ENCODE measurements at regions not wholly inside any gene's neighbourhood (a gene's known extent, or its start where the extent isn't known, plus 50 kb on each side); places are given as distances from the start of the nearest gene placed in this dataset.

DNA sequence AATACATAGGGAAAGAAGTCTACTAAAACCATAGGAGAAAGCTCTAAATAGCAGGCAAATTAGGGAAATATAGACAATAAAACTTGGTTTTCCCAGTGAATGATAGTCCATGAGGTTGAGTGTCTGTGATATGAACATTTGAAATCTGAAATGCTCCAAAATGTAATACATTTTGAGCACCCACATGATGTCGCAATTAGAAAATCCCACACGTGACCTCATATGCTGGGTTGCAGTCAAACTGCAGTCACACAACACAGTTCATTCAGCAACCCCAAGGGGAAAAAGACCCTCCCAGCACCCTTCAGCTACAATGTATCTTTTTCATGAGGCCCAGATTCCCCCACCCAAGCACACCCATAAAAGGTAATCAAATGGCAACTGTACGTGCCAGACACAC lies 155.6 kb downstream of the BTC start:
- no peaks in the 10 kb centered on the region for H3K36me3 Mint-ChIP-seq
- no peak overlapping the region for H3K4me3 Mint-ChIP-seq
- H3K27me3 Mint-ChIP-seq: no peaks in the 10 kb centered on the region
- H3K27ac Mint-ChIP-seq: no peak overlapping the region
- peaks cover 4% of the 10 kb centered on the region for H3K4me1 Mint-ChIP-seq
- H3K9me3 Mint-ChIP-seq: no peaks in the 10 kb centered on the region

DNA sequence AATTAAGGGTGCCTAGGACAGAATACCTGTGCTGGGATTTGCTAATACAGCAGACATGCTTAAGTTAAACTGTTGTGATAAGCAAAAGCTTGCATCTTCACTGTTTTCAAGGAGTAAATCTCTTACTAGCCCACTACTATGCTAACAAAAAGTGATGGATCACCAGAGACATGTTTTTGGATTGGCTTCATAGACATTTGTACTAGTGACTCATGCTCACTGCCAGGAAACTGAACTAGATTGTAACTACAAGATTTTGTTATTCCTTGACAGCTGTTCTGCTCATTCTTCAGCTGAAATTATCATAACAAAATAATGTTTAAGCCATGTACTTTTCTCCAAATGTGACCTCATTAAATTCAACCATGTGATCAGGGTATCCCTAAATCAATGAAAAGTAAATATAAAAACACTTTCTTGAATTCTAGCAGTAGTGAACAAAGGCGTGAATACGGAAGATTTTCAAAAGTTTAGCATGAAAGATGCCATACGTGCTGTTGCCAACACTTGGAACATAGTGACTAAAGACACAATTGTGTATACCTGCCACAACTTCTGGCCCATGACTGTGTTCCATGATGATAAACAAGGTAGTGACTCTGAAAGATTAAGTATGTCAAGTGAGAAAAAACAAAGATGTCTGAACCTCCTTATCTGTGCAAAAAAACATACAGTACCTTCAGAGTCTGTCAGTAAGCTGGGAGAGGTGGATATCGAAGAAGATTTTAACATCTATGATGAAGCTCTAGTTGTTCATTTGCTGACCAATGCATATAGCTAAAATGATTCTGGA lies 154.0 kb downstream of the BTC start:
- H3K4me3 Mint-ChIP-seq: no peak overlapping the region
- H3K36me3 Mint-ChIP-seq: no peaks in the 10 kb centered on the region
- H3K27ac Mint-ChIP-seq: no peak overlapping the region
- H3K9me3 Mint-ChIP-seq: no peaks in the 10 kb centered on the region
- no peaks in the 10 kb centered on the region for H3K27me3 Mint-ChIP-seq
- H3K4me1 Mint-ChIP-seq: no peaks in the 10 kb centered on the region

DNA sequence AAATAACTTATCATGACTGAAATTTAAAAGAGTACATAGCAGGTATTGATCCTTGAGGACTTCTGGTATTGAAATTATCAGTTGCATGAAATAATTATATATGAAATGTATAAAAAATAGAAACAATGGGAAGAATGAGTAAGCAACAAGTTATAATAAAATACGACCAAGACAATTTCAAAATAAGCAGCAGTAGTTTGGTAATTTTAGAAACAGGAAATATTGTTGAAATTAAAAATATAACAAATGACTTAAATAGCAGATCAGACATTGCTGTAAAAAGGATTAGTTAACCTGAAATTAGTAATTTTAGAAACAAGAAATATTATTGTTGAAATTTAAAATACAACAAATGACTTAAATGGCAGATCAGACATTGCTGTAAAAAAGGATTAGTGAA lies 152.3 kb downstream of the BTC start:
- H3K4me3 Mint-ChIP-seq: no peak overlapping the region
- no peaks in the 10 kb centered on the region for H3K36me3 Mint-ChIP-seq
- no peaks in the 10 kb centered on the region for H3K4me1 Mint-ChIP-seq
- no peak overlapping the region for H3K27ac Mint-ChIP-seq
- no peaks in the 10 kb centered on the region for H3K9me3 Mint-ChIP-seq
- H3K27me3 Mint-ChIP-seq: no peaks in the 10 kb centered on the region

- Mint-ChIP-seq H3K4me3 (no peak overlapping the region), H3K27ac (no peak overlapping the region), H3K36me3 (no peaks in the 10 kb centered on the region), H3K9me3 (no peaks in the 10 kb centered on the region), H3K27me3 (peaks cover 1% of the 10 kb centered on the region), H3K4me1 (no peaks in the 10 kb centered on the region)
Observed at GRCh38 chr4:74649193-74649592, 145.1 kb downstream of the BTC start.

GRCh38 chr4:74651198-74651597 lies 143.1 kb downstream of the BTC start:
- H3K36me3 Mint-ChIP-seq: no peaks in the 10 kb centered on the region
- no peak overlapping the region for H3K4me3 Mint-ChIP-seq
- H3K27me3 Mint-ChIP-seq: peaks cover 1% of the 10 kb centered on the region
- no peaks in the 10 kb centered on the region for H3K4me1 Mint-ChIP-seq
- H3K9me3 Mint-ChIP-seq: no peaks in the 10 kb centered on the region
- H3K27ac Mint-ChIP-seq: no peak overlapping the region

DNA sequence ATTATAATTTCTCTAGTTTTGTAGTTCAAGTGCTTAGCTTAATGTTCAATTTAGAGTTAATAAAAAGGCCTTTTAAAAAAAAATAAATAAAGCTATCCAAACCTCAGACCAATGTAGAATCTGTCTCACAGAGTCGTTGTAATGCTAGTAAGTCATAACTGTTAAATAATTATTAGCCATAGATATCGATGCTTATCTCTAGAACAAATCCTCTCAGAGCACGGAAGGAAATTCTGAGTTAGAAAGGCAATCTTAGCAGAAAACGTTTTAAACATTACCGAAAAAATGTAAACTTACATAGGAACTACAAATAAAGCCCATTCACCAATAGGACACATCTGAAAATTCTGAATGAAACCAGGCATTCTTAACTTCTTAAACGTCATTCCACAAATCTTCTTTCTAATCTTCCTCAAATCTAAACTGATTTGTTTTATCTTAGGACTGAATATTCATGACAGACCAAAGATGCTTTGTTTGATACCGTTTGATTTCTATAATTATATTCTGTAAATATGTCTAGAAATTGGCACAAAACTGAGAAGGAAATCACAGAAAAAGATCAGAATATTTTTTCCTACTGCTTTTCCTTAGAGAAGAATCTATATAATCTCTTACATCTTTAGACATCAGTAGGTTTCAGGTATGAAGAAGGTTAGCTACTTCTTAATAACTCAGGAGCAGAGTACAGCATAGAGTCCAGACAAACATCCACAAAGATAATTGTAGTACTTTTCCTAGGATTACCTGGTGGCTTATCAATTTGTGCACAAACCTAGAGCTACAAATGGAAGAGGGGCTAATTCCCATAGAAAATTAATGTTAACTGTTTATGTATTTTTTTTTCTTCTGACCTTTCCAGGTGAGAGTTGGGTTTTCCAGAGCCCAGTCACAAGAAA lies 140.7 kb downstream of the BTC start:
- H3K4me3 Mint-ChIP-seq: no peak overlapping the region
- H3K4me1 Mint-ChIP-seq: no peaks in the 10 kb centered on the region
- H3K9me3 Mint-ChIP-seq: no peaks in the 10 kb centered on the region
- no peaks in the 10 kb centered on the region for H3K36me3 Mint-ChIP-seq
- H3K27ac Mint-ChIP-seq: no peak overlapping the region
- peaks cover 1% of the 10 kb centered on the region for H3K27me3 Mint-ChIP-seq

GRCh38 chr4:74654230-74654681 lies 140.1 kb downstream of the BTC start:
- H3K9me3 Mint-ChIP-seq: no peaks in the 10 kb centered on the region
- no peaks in the 10 kb centered on the region for H3K36me3 Mint-ChIP-seq
- no peak overlapping the region for H3K4me3 Mint-ChIP-seq
- H3K4me1 Mint-ChIP-seq: no peaks in the 10 kb centered on the region
- H3K27ac Mint-ChIP-seq: no peak overlapping the region
- H3K27me3 Mint-ChIP-seq: no peaks in the 10 kb centered on the region

GRCh38 chr4:74656596-74656995 lies 137.7 kb downstream of the BTC start:
- H3K36me3 Mint-ChIP-seq: no peaks in the 10 kb centered on the region
- H3K9me3 Mint-ChIP-seq: no peaks in the 10 kb centered on the region
- no peak overlapping the region for H3K4me3 Mint-ChIP-seq
- no peaks in the 10 kb centered on the region for H3K4me1 Mint-ChIP-seq
- H3K27me3 Mint-ChIP-seq: no peaks in the 10 kb centered on the region
- no peak overlapping the region for H3K27ac Mint-ChIP-seq

DNA sequence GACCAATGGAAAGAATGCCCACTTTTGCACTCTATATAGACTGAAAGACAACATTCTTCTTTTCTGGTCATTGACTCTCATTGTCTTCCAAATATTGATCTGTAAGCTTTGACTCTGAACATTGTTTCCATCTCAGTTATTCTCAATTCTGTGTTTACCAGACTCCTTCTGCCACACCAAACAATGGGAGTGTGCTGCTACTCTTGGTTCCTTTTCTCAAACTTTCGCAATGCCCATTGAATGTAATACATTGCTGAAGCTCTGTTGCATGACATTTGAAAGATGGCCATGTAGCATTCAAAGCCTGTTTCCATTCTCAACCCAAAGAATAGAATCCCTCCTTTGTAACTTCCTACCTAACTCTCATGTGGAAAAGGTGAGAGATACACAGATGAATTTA lies 136.2 kb downstream of the BTC start:
- no peaks in the 10 kb centered on the region for H3K36me3 Mint-ChIP-seq
- no peaks in the 10 kb centered on the region for H3K4me1 Mint-ChIP-seq
- H3K9me3 Mint-ChIP-seq: no peaks in the 10 kb centered on the region
- no peak overlapping the region for H3K4me3 Mint-ChIP-seq
- H3K27me3 Mint-ChIP-seq: peaks cover 2% of the 10 kb centered on the region
- no peak overlapping the region for H3K27ac Mint-ChIP-seq

DNA sequence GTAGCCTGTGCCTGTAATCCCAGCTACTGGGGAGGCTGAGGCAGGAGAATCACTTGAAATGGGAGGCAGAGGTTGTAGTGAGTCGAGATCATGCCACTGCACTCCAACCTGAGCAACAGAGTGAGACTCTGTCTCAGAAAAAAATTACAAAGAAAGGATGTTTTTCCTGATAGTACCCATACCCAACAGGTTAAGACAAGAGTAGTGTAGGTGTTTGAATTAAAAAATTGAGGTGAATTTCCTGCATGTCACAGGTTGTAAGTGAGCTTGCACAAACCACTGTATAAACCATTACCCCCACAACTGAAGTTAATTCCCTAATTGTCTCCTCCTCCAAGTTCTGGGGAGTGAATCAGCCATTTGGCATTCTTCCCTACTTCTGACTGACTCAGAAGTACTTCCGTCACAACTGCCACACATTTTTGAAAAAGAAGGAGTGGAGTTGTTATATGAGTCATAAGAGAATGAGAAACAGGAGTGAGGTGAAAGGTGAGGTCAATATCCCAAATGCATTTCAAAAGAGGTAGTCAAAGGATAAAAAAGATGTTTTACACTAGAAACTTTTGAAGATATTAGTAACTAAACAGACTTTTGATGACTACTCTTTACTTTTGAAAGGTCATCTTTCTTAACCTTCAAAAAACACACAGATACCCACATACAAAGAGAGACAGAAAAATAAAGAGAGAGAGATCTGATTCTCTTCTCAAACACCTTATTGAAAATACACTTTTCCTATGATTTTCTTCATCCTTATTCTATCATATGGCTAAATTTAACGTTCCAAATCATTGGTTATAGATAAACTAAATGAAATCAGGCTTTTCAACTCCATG lies 134.5 kb downstream of the BTC start:
- Mint-ChIP-seq H3K4me1 (no peaks in the 10 kb centered on the region), H3K4me3 (no peak overlapping the region), H3K27me3 (peaks cover 2% of the 10 kb centered on the region), H3K9me3 (no peaks in the 10 kb centered on the region), H3K36me3 (no peaks in the 10 kb centered on the region), H3K27ac (no peak overlapping the region)

DNA sequence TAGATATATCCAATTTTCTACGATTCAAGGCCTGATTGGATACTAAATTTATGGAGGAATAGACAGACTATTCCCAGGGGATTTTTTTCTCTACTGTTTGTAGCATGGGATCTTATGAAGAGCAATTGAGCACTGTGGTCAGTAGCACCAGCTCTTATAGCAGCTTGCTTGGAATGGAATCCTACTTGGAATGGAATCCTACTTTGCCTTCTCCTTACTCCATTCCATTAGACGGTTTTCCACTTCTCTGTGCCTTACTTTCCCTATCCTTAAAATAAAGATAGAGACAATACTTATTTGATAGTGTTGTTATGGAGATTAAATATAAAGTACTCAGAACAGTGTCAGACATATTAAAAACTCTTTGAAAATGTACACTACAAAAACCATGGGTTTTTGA lies 133.5 kb downstream of the BTC start:
- H3K4me3 Mint-ChIP-seq: no peak overlapping the region
- H3K36me3 Mint-ChIP-seq: no peaks in the 10 kb centered on the region
- H3K27me3 Mint-ChIP-seq: peaks cover 2% of the 10 kb centered on the region
- no peak overlapping the region for H3K27ac Mint-ChIP-seq
- no peaks in the 10 kb centered on the region for H3K9me3 Mint-ChIP-seq
- no peaks in the 10 kb centered on the region for H3K4me1 Mint-ChIP-seq

DNA sequence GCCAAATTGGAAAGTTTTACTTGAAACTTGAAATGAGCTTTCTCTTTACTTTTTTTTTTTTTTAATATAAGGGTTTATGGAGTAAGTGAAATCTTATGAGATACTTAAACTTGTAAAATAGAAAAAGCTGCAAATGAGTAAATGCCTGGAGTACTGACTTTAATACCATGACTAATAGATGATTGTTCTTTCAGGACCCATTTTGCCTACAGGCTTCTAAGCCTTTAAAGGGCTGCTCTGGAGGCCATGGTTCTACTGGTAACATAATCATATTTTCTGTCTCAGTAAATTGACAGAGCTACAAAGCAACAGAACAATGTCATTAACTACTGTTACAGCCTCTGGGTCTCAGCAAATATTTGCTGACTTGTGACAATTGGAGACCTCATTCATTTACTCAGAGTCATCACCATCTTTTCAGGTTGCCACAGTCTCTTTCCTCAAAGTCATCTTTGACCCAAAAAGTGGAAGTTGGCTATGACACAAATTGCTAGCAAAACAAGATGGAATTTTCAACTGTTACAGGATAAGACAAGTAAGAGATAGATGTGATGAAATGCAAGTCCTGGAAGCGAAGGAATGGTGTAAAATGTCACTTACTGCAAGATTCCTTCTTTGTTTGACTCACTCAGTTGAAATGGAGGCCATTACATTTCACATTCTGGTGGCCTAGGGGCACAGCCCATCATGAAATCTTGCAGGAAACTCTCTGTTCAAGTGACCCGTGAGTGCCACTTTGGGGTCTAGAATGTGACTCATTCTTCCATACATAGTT lies 132.7 kb downstream of the BTC start:
- Mint-ChIP-seq H3K27ac (no peak overlapping the region), H3K27me3 (peaks cover 2% of the 10 kb centered on the region), H3K4me3 (no peak overlapping the region), H3K4me1 (no peaks in the 10 kb centered on the region), H3K36me3 (no peaks in the 10 kb centered on the region), H3K9me3 (no peaks in the 10 kb centered on the region)

DNA sequence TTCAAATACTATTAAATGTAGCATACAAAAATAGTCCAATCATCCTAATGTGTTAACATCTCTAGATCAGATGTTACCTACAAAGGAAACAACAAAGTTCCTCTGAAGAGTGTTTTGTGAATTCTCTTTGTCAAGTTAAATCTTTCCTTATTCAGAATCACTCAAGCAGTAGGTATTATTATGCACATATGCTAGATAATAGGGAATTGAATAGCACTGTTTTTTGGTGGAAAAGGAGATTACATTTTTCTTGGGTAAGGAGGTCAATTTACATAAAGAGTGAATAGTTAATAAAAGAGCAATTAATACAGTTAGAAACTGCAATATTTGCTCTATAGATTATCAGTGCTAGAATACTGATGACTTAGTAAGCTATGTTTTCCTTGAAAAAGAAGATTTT lies 130.7 kb downstream of the BTC start:
- Mint-ChIP-seq H3K27ac (no peak overlapping the region), H3K27me3 (peaks cover 4% of the 10 kb centered on the region), H3K9me3 (no peaks in the 10 kb centered on the region), H3K4me1 (no peaks in the 10 kb centered on the region), H3K4me3 (no peak overlapping the region), H3K36me3 (no peaks in the 10 kb centered on the region)

DNA sequence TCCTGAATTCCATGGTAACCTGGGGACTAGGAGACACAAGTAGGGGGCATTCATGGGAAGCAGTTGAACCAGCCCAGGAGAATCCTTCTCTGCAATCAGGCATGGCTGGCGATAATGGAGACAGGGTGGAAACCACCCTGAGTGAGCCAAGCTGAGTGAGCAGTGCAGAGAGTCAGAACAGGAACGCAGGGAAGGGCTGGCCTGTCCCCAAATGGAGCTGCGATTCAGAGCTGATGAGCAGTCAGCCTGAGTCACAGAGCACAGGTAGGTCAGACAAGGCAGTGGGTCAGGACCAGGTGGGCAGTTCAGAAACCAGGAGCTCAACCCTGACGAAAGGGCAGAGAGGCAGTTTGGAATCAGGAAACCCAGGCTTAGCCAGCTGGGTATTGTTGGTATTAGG lies 129.0 kb downstream of the BTC start:
- H3K4me3 Mint-ChIP-seq: no peak overlapping the region
- no peaks in the 10 kb centered on the region for H3K9me3 Mint-ChIP-seq
- no peaks in the 10 kb centered on the region for H3K4me1 Mint-ChIP-seq
- H3K27ac Mint-ChIP-seq: no peak overlapping the region
- no peaks in the 10 kb centered on the region for H3K36me3 Mint-ChIP-seq
- peaks cover 4% of the 10 kb centered on the region for H3K27me3 Mint-ChIP-seq

GRCh38 chr4:74665876-74666275 lies 128.4 kb downstream of the BTC start:
- no peaks in the 10 kb centered on the region for H3K36me3 Mint-ChIP-seq

More at GRCh38 chr4:74665876-74666275, 128.4 kb downstream of the BTC start:
- H3K9me3 Mint-ChIP-seq: no peaks in the 10 kb centered on the region
- peaks cover 4% of the 10 kb centered on the region for H3K27me3 Mint-ChIP-seq
- no peak overlapping the region for H3K4me3 Mint-ChIP-seq
- no peak overlapping the region for H3K27ac Mint-ChIP-seq
- no peaks in the 10 kb centered on the region for H3K4me1 Mint-ChIP-seq

Measured in activated naive CD4-positive, alpha-beta T cell treated with anti-CD3 and anti-CD28 coated beads, Interleukin-2, amount 50 U/mL, for 24 hours (primary cell).